GM18867 (cell line): ENCODE measurements at regions not wholly inside any gene's neighbourhood (a gene's known extent, or its start where the extent isn't known, plus 50 kb on each side); places are given as distances from the start of the nearest gene placed in this dataset.
A peak's percentile ranks its signal among the peaks of the same experiment; 100 is the strongest.

ENCODE experiments used
- ATAC-seq: cut with Tn5 transposase; IDR thresholded peaks from one replicate; pipeline ENCODE4 v1.9.1; 2021; ENCODE audit warnings: mild to moderate bottlenecking, moderate library complexity; ENCODE audit not compliant: unreplicated experiment

- ATAC-seq, result no peak
Measured at GRCh38 chr2:9771101-9771449, 72.2 kb upstream of the TAF1B start.

GRCh38 chr2:9771481-9772017 lies 71.7 kb upstream of the TAF1B start:
- no peak for ATAC-seq

- ATAC-seq, result no peak
Measured at GRCh38 chr2:9772035-9772998, 71.0 kb upstream of the TAF1B start.

- ATAC-seq, result no peak
Measured at GRCh38 chr2:9772999-9773902, 70.0 kb upstream of the TAF1B start.

GRCh38 chr2:9773903-9774239 lies 69.4 kb upstream of the TAF1B start:
- ATAC-seq, result no peak

- ATAC-seq, result no peak
Measured at GRCh38 chr2:9774266-9774665, 69.0 kb upstream of the TAF1B start.

- no peak for ATAC-seq
Measured at GRCh38 chr2:9775351-9775750, 67.9 kb upstream of the TAF1B start.

GRCh38 chr2:9775999-9776712 lies 67.1 kb upstream of the TAF1B start:
- ATAC-seq, result no peak

GRCh38 chr2:9777081-9777480 lies 66.2 kb upstream of the TAF1B start:
- no peak for ATAC-seq

GRCh38 chr2:9778012-9778411 lies 65.3 kb upstream of the TAF1B start:
- no peak for ATAC-seq

GRCh38 chr2:9778471-9779316 lies 64.6 kb upstream of the TAF1B start:
- no peak for ATAC-seq

GRCh38 chr2:9779596-9780264 lies 63.5 kb upstream of the TAF1B start:
- ATAC-seq, result peak; percentile 41

GRCh38 chr2:9780368-9781130 lies 62.7 kb upstream of the TAF1B start:
- ATAC-seq, result no peak

- no peak for ATAC-seq
Measured at GRCh38 chr2:9781252-9781651, 62.0 kb upstream of the TAF1B start.

GRCh38 chr2:9782197-9782719 lies 61.0 kb upstream of the TAF1B start:
- ATAC-seq, result no peak

- ATAC-seq, result no peak
Measured at GRCh38 chr2:9789371-9789770, 53.9 kb upstream of the TAF1B start.

GRCh38 chr2:9790702-9791225 lies 52.5 kb upstream of the TAF1B start:
- no peak for ATAC-seq

- ATAC-seq, result no peak
Measured at GRCh38 chr2:9791711-9792110, 51.6 kb upstream of the TAF1B start.
